GM18498 (cell line): ENCODE measurements at regions not wholly inside any gene's neighbourhood (a gene's known extent, or its start where the extent isn't known, plus 50 kb on each side); places are given as distances from the start of the nearest gene placed in this dataset.
A peak's percentile ranks its signal among the peaks of the same experiment; 100 is the strongest.

Experiments used
- ATAC-seq: cut with Tn5 transposase; IDR thresholded peaks from one replicate; pipeline ENCODE4 v1.9.1; 2021; ENCODE audit warnings: mild to moderate bottlenecking, moderate library complexity; ENCODE audit not compliant: unreplicated experiment

- ATAC-seq = no peak
Measured at GRCh38 chr3:144286235-144286910, 314.8 kb downstream of the DIPK2A start.

DNA sequence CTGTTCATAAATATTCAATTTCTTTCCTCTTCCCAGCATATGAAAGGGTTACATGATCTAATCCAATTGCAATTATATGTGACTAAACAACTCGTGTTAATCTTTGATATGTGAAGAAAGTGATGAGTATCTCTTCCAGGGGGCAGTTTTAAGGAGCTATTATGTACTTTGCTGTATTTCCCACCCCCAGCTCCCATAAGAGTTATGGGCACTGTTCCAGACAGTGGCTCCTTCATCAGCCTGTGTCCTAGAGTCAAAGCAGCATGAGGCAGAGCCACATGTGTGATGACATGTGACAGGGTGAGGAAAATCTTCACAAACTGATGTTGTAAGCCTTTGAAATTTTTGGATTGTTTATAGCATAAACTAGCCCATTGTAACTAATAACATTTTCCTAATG is 315.4 kb downstream of the DIPK2A start:
- no peak for ATAC-seq

DNA sequence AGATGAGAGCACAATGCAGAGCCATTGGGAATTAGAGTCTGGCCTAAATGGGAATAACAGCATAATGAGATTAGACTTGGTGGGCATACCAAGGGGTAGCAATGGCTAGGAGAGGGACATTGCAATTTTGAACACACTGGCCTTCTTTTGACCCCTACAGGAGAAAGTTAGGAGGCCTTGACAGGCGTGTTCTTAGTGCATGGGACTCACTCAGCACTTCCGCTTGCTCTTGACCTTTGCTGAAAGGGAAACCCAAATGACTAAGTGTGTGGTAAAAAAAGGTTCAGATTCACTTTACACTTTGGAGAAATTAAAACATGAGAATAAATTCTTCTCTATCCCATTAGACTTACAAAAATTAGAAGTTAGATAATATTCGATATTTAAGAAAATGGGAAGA is 317.4 kb downstream of the DIPK2A start:
- ATAC-seq = no peak

DNA sequence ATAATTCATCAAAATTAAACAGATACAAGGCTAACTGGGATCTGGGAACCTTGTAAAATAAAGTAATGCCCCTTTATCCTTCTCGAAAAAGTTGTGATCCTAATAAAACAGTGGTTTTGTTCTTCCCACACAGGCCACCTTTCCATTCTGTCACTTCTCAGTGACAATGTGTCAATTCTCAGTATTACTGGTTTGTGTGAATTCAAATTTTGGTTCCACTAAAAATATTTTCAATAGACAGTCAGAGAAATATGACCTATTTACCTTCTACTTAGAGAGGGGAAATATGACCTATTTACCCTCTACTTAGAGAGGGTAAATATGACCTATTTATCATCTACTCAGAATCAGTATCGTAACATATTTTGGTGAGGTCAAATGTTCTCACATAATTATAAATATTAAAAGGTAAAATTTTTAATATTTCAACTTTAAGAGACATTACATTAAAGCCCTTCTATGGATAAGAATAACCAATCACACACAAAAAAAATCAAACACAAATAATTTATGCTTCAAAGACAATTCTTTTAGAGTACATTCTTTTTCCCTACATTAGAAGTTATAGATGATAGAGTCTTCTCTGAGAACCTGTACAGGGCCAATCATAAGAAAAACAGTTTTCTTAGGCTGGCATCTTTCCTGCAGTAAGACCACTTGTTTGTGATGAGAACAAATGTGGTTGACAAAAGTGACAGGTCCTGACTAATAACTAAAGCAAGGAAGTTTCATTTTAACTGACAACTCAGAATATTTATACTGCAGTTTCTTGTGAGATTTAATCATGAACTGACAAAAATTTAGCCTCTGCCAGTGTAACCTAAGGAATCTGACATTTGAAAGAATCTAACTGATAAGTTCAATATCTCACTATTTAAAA is 323.3 kb downstream of the DIPK2A start:
- peak; percentile 81 for ATAC-seq

DNA sequence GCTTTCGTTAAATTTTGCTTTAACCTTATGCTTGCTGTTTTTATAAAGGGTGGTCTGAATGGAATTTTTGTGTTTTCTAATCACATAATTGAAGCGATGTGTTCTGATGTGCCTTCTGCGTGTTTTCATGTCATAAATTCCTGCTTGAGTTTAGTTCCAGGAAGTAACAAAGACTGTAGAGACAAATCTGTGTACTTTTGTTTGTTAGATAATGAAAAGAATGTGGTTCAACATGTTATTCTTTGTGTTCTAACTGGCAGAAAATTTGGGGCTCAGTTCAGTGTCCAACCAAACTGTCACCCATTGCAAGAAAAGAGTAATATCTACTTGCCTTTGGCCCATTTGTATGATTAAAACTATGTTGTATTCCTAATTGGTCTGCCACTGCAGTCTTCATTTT is 324.0 kb downstream of the DIPK2A start:
- ATAC-seq = no peak

GRCh38 chr3:144296808-144297207 is 325.2 kb downstream of the DIPK2A start:
- no peak for ATAC-seq

GRCh38 chr3:144301863-144302262 is 330.2 kb downstream of the DIPK2A start:
- ATAC-seq = no peak

DNA sequence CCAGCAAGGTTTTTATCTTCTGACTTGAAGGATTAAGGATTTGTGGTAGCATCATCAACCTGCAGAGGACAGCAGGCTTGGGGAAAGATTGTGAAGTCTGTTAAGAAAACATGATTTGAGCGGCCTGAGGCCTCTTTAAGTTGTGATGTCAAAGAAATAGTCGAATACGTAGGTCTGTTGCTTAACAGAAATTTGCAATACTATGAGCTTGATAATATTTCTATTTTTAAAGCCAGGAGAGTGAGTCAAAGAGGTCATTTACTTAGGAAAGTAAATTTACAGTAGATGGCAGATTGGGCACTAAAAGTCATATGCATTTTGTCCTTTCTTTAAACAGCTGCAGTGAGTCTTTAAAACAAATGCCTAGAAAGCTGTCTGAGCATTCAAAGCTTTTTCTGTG is 336.3 kb downstream of the DIPK2A start:
- no peak for ATAC-seq

DNA sequence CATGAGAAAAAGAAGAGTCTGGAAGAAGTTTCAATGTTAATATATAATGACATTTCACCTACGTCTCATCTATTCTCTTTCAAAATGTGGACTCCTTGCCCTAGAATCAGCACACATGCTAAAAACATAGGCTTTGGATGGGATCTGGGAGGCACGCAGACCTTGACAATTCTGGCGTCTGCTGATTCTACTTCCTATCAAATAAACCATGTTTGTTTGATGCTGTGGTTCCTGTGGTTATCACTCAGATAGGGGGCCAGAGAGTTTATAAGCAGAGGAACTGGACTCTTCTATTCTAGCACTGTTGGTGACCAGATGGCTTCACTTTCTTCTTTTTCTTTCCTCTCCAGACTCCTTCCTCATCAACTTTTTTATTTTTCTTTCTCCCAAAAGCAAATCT is 336.8 kb downstream of the DIPK2A start:
- no peak for ATAC-seq

DNA sequence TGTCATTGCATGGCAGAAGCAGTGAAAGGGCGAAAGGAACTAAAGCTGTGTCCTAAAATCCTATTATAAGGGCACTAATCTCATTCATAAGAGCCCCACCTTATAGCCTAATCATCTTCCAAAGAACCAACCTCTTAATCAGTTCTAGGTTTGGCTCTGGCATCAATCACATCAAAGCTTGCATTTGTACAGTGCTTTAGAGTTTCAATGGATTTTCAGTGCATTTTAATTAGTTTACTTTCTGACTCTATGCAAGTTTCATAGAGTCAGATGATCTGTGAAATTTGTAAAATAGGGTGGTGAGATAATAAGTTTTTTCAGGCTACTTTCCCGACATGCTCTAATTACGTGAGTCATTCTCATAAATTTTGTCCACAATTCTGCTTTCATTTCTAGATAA is 341.1 kb downstream of the DIPK2A start:
- no peak for ATAC-seq

GRCh38 chr3:144314946-144315345 is 343.3 kb downstream of the DIPK2A start:
- ATAC-seq = no peak

GRCh38 chr3:144317961-144318360 is 346.3 kb downstream of the DIPK2A start:
- ATAC-seq = no peak

- ATAC-seq = no peak
Measured at GRCh38 chr3:144324076-144324475, 352.5 kb downstream of the DIPK2A start.

DNA sequence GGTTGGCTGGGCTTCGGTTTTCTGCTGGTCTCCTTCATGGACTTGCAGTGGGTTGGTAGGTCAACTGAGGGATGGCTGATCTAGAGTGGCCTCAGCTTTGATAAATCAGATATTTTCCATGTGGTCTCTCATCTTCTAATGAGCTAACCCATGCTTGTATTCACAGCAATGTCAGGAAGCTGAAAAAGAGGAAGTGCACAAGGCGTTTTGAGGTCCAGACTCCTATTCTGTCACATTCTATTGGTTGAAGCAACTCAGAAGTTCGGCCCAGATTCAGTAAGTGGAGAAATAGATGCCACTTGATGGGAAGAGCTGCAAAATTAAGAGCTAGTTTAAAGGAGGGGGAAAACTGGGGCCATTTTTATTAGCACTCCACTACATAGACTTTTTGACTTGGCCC is 361.2 kb downstream of the DIPK2A start:
- ATAC-seq = no peak

DNA sequence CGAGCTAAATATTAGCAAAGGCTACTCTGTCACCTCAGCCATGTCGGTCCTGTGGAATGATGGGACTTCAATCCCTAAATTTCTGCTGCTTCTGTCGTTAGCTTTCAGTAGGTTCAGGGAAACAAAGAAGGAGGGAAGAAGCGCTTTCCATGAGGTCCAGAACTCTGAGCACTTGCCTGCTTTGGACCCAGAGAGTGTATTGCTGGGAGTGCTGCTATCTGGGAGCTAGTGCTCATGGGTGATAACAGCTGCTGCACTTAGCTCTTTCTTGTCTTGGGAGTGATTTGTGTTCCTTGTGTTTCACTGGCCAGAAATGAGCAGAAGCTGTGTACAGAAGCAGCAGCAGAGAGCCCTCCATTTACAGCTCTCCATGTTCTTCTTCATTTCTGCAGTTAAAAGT is 369.8 kb downstream of the DIPK2A start:
- ATAC-seq = no peak

- ATAC-seq = no peak
Measured at GRCh38 chr3:144343343-144343742, 371.7 kb downstream of the DIPK2A start.

DNA sequence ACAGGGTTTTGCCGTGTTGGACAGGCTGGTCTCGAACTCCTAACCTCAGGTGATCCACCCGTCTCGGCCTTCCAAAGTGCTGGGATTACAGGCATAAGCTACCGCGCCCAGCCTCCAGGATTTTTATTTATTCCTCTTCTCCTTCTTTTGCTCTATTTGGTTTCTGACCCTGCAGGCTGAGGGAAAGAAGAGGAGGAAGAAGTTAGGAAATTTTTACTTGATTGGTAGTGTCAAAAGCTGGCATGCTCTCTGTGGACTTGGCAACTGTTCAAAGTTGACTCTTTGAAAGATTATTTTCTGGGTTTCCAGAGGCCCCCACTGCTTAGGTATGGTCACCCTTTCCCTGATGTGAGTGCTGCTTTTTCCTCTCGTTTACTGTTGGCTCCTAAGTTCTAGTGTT is 372.2 kb downstream of the DIPK2A start:
- ATAC-seq = no peak

GRCh38 chr3:144344925-144345548 is 373.4 kb downstream of the DIPK2A start:
- ATAC-seq = no peak

DNA sequence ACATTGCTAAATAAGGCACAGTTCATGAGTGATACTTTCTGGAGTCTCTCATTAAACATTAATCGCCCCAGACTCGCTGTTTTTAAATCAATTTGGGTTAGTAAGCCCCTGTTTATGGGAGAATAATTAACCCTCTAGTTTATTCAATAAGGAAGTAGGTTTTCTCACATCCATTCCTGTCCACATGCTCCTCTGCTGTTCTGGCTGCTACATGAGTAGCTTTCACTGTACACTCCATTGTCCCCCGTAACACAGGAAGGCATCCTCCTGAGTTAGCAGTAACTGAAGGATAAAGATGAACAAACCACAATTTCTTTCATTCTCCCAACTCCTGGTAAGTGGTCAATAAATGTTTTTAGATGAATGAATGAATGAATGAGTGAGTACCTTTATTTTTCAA is 378.5 kb downstream of the DIPK2A start:
- no peak for ATAC-seq

DNA sequence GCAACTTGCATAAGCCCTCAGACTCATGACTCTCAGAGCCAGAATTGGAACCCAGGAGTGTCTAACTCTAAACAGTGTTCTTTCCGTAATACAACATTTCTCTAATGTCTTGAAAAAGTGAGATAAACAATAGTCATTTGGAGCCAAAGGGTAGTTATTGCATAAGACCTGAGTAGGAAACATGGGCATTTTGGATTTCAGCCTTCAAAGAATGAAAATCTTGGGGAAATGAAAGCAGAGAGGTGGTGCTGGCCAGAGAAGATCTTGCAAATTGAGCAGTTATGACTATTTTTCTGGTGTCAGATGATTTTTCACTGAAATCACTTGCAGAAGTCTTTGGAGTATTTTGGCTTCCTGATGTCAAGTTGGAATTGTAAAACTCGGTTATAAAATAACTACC is 379.4 kb downstream of the DIPK2A start:
- no peak for ATAC-seq

- ATAC-seq = no peak
Measured at GRCh38 chr3:144351773-144352365, 380.2 kb downstream of the DIPK2A start.

GRCh38 chr3:144358191-144358590 is 386.6 kb downstream of the DIPK2A start:
- no peak for ATAC-seq
